ENCODE measurements at regions not wholly inside any gene's neighbourhood (a gene's known extent, or its start where the extent isn't known, plus 50 kb on each side); places are given as distances from the start of the nearest gene placed in this dataset.

- no peak for DNase-seq (ENCODE audit: low spot score)
- in situ Hi-C loops (cut with MboI; ENCODE audit: low pct_unique_long_range_greater_than_20kb, low sequenced_read_pairs, unreplicated experiment): no loop called here
- no peak for TF ChIP-seq CTCF (IDR thresholded peaks at IDR 0.05; ENCODE audit: extremely low read depth, insufficient read depth, missing control alignments)
These were observed 399.6 kb upstream of the TBL1XR1 start for GRCh38 chr3:177596816-177597271.

GRCh38 chr3:177597311-177598096, 400.2 kb upstream of the TBL1XR1 start:
- in situ Hi-C loops (cut with MboI; ENCODE audit: low pct_unique_long_range_greater_than_20kb, low sequenced_read_pairs, unreplicated experiment): no loop called here
- TF ChIP-seq CTCF (IDR thresholded peaks at IDR 0.05; ENCODE audit: extremely low read depth, insufficient read depth, missing control alignments): no peak
- DNase-seq (ENCODE audit: low spot score): peak; percentile 9

GRCh38 chr3:177598097-177598833, 401.0 kb upstream of the TBL1XR1 start:
- no peak for TF ChIP-seq CTCF (IDR thresholded peaks at IDR 0.05; ENCODE audit: extremely low read depth, insufficient read depth, missing control alignments)
- no peak for DNase-seq (ENCODE audit: low spot score)
- in situ Hi-C loops (cut with MboI; ENCODE audit: low pct_unique_long_range_greater_than_20kb, low sequenced_read_pairs, unreplicated experiment): no loop called here

- in situ Hi-C loops (cut with MboI; ENCODE audit: low pct_unique_long_range_greater_than_20kb, low sequenced_read_pairs, unreplicated experiment): no loop called here
- no peak for TF ChIP-seq CTCF (IDR thresholded peaks at IDR 0.05; ENCODE audit: extremely low read depth, insufficient read depth, missing control alignments)
- DNase-seq (ENCODE audit: low spot score): no peak
These were observed 402.0 kb upstream of the TBL1XR1 start for GRCh38 chr3:177599326-177599725.

- DNase-seq (ENCODE audit: low spot score): no peak
- no peak for TF ChIP-seq CTCF (IDR thresholded peaks at IDR 0.05; ENCODE audit: extremely low read depth, insufficient read depth, missing control alignments)
- in situ Hi-C loops (cut with MboI; ENCODE audit: low pct_unique_long_range_greater_than_20kb, low sequenced_read_pairs, unreplicated experiment): no loop called here
These were observed 402.6 kb upstream of the TBL1XR1 start for GRCh38 chr3:177599837-177600236.

- DNase-seq (ENCODE audit: low spot score): no peak
- no peak for TF ChIP-seq CTCF (IDR thresholded peaks at IDR 0.05; ENCODE audit: extremely low read depth, insufficient read depth, missing control alignments)
- in situ Hi-C loops (cut with MboI; ENCODE audit: low pct_unique_long_range_greater_than_20kb, low sequenced_read_pairs, unreplicated experiment): no loop called here
These were observed 403.1 kb upstream of the TBL1XR1 start for GRCh38 chr3:177600411-177600810.
